B cell (primary cell): ENCODE measurements at regions not wholly inside any gene's neighbourhood (a gene's known extent, or its start where the extent isn't known, plus 50 kb on each side); places are given as distances from the start of the nearest gene placed in this dataset.

Experiments used
- ATAC-seq: fragments of 200-7000 bp; cut with Tn5 transposase; one replicate; pipeline ENCODE4 v1.10.0; 2021; ENCODE audit warnings: low read depth, mild to moderate bottlenecking, moderate number of reproducible peaks, moderate library complexity
- CTCF ChIA-PET: fragments of 350-600 bp; sonication (Branson Sonifier 250); formaldehyde crosslinking; loops from one replicate; lab custom pipeline; 2021; ENCODE audit warnings: antibody characterized with exemption, inconsistent platforms; lab: Charles Lee
- POLR2A ChIA-PET: fragments of 350-600 bp; sonication (Branson Sonifier 250); formaldehyde crosslinking; loops from one replicate; lab custom pipeline; 2021; ENCODE audit warnings: antibody characterized with exemption; lab: Charles Lee
- DNase-seq: peaks from one replicate; pipeline ENCODE4 v3.0.0; 2013
- H2AFZ ChIP-seq: 2 replicates; pipeline ENCODE4 v1.6.1; 2012; ENCODE audit warnings: mild to moderate bottlenecking, low read depth, low read length; ENCODE audit not compliant: insufficient read depth, poor library complexity, severe bottlenecking
- H3K27ac ChIP-seq, 2 donors: 1 replicate in 1 of 2; 2 replicates in 1 of 2; pipeline ENCODE4 v1.5.1; 2012 to 2013; ENCODE audit warnings: low read length in 2 of 2, mild to moderate bottlenecking in 2 of 2, moderate library complexity in 1 of 2
- H3K27me3 ChIP-seq, 4 experiments: fragments of 200-600 bp in 1 of 4; sonication (generic) in 1 of 4; replicated peaks in 1 of 4; 1 replicate in 2 of 4; 2 replicates in 2 of 4; pipeline versions ENCODE4 v1.6.1 to v1.7.0; 2013 to 2016; ENCODE audit warnings: low read length in 3 of 4, mild to moderate bottlenecking in 2 of 4, mixed read lengths in 1 of 4, moderate library complexity in 1 of 4; ENCODE audit not compliant: insufficient read depth in 4 of 4, control insufficient read depth in 3 of 4; ENCODE audit errors: control extremely low read depth in 1 of 4
- H3K36me3 ChIP-seq, 2 experiments: replicated peaks in 1 of 2; 1 replicate in 1 of 2; 2 replicates in 1 of 2; pipeline versions ENCODE4 v1.6.1 to v1.7.1; 2013; ENCODE audit warnings: low read length in 1 of 2; ENCODE audit not compliant: insufficient read depth in 2 of 2, control insufficient read depth in 1 of 2; ENCODE audit errors: control extremely low read depth in 1 of 2, extremely low read depth in 1 of 2
- H3K4me1 ChIP-seq, 2 donors: fragments of 200-600 bp in 1 of 2; sonication (generic) in 1 of 2; 1 replicate in 1 of 2; 2 replicates in 1 of 2; pipeline versions ENCODE4 v1.5.1 to v1.6.1; 2013 to 2017; ENCODE audit warnings: low read length in 2 of 2; ENCODE audit not compliant: control insufficient read depth in 2 of 2, insufficient read depth in 2 of 2
- H3K4me2 ChIP-seq: replicated peaks from 2 replicates; pipeline ENCODE3; 2012; ENCODE audit warnings: mild to moderate bottlenecking, low read depth, low read length; ENCODE audit not compliant: poor library complexity, severe bottlenecking
- H3K4me3 ChIP-seq, 5 experiments: fragments of 200-600 bp in 1 of 5; sonication (generic) in 1 of 5; 1 replicate in 3 of 5; 2 replicates in 2 of 5; pipeline versions ENCODE4 v1.5.1 to v1.7.0; 2011 to 2016; ENCODE audit warnings: low read length in 4 of 5, mild to moderate bottlenecking in 4 of 5, low read depth in 2 of 5, control low read depth in 1 of 5, moderate library complexity in 1 of 5; ENCODE audit not compliant: insufficient read depth in 1 of 5; ENCODE audit errors: control extremely low read depth in 1 of 5, extremely low read depth in 1 of 5
- H3K79me2 ChIP-seq: fragments of 200-600 bp; sonication (generic); one replicate; pipeline ENCODE4 v1.6.0; 2016; ENCODE audit warnings: low read length; ENCODE audit not compliant: control insufficient read depth, insufficient read depth
- H3K9ac ChIP-seq: fragments of 200-600 bp; sonication (generic); 2 replicates; pipeline ENCODE4 v1.6.1; 2017; ENCODE audit warnings: mild to moderate bottlenecking, low read length, moderate library complexity
- H3K9me3 ChIP-seq, 3 donors: one replicate each; pipeline versions ENCODE4 v1.6.1 to v1.7.1; 2013; ENCODE audit warnings: low read length in 2 of 3; ENCODE audit not compliant: control insufficient read depth in 2 of 3, insufficient read depth in 1 of 3; ENCODE audit errors: control extremely low read depth in 1 of 3
- H4K20me1 ChIP-seq: 2 replicates; pipeline ENCODE4 v1.6.0; 2012; ENCODE audit warnings: mild to moderate bottlenecking, low read length; ENCODE audit not compliant: insufficient read depth, control insufficient read depth, poor library complexity, severe bottlenecking
- H3K27ac Mint-ChIP-seq: one replicate; pipeline ENCODE4 v1.8.0; 2021; ENCODE audit warnings: mixed read lengths
- H3K27me3 Mint-ChIP-seq: one replicate; pipeline ENCODE4 v1.8.0; 2021; ENCODE audit warnings: mixed read lengths
- H3K4me1 Mint-ChIP-seq: one replicate; pipeline ENCODE4 v1.8.0; 2021; ENCODE audit warnings: mixed read lengths
- H3K4me3 Mint-ChIP-seq: one replicate; pipeline ENCODE4 v1.8.0; 2021; ENCODE audit warnings: mixed read lengths
- H3K9me3 Mint-ChIP-seq: one replicate; pipeline ENCODE4 v1.8.0; 2022; ENCODE audit warnings: mixed read lengths; ENCODE audit not compliant: insufficient read depth
- CTCF ChIP-seq: fragments of 200-600 bp; IDR thresholded peaks from one replicate; pipeline ENCODE4 v1.8.0; 2022; ENCODE audit warnings: antibody characterized with exemption, mild to moderate bottlenecking
- EZH2 ChIP-seq: IDR thresholded peaks from 2 replicates; pipeline ENCODE4 v1.6.1; 2012; ENCODE audit warnings: borderline replicate concordance, low read depth, mild to moderate bottlenecking, moderate library complexity, low read length; ENCODE audit not compliant: insufficient read depth, poor library complexity, severe bottlenecking
- WGBS: methylation state at CpG from one replicate; pipeline ENCODE4 v1.1.5; 2013; ENCODE audit warnings: missing lambda C conversion rate; ENCODE audit not compliant: insufficient coverage; 5-methylcytosine and 5-hydroxymethylcytosine counted together
- intact Hi-C: fragments of 100-400 bp; cut with micrococcal nuclease; formaldehyde crosslinking; loops from one replicate; pipeline ENCODE4 v1.10.0; 2022

GRCh38 chr2:5444854-5445253 is 247.3 kb upstream of the SOX11 start:
- H3K79me2 ChIP-seq, result no peaks in the 10 kb centered on the region
- H3K4me3 Mint-ChIP-seq, result no peak overlapping the region
- no peak overlapping the region for H3K9ac ChIP-seq
- CTCF ChIA-PET, result no interaction called here
- no peaks in the 10 kb centered on the region for H3K4me1 Mint-ChIP-seq
- no peak overlapping the region for H3K4me2 ChIP-seq
- TF ChIP-seq EZH2 (no peak), CTCF (no peak)
- H3K4me1 ChIP-seq, result no peaks in the 10 kb centered on the region
- no peaks in the 10 kb centered on the region for H3K36me3 ChIP-seq
- no peaks in the 10 kb centered on the region for H3K27me3 ChIP-seq
- no peak overlapping the region for H3K27ac ChIP-seq
- peaks cover 0 to 5% (median 0%) of the 10 kb centered on the region in 3 donors for H3K9me3 ChIP-seq
- no peaks in the 10 kb centered on the region for H3K27me3 Mint-ChIP-seq
- DNase-seq, result no peak
- no peaks in the 10 kb centered on the region for H4K20me1 ChIP-seq
- H3K27ac Mint-ChIP-seq, result no peak overlapping the region
- ATAC-seq, result no peak
- H3K4me3 ChIP-seq, result no peak overlapping the region
- POLR2A ChIA-PET, result no interaction called here
- H2AFZ ChIP-seq, result no peak overlapping the region
- 98% methylated on average over 4 of the region's 4 CpGs for WGBS
- intact Hi-C loops, result no loop called here
- peaks cover 4% of the 10 kb centered on the region for H3K9me3 Mint-ChIP-seq

GRCh38 chr2:5449867-5450266 is 242.3 kb upstream of the SOX11 start:
- no peaks in the 10 kb centered on the region for H3K27me3 Mint-ChIP-seq
- intact Hi-C loops, result no loop called here
- ChIA-PET CTCF (no interaction called here), POLR2A (no interaction called here)
- DNase-seq, result no peak
- Histone ChIP-seq H3K27me3 (no peaks in the 10 kb centered on the region), H3K4me3 (no peak overlapping the region), H3K79me2 (no peaks in the 10 kb centered on the region), H3K27ac (no peak overlapping the region), H3K9ac (no peak overlapping the region), H4K20me1 (no peaks in the 10 kb centered on the region), H3K36me3 (no peaks in the 10 kb centered on the region), H3K4me2 (no peak overlapping the region), H2AFZ (no peak overlapping the region), H3K4me1 (no peaks in the 10 kb centered on the region), H3K9me3 (no peaks in the 10 kb centered on the region)
- ATAC-seq, result no peak
- TF ChIP-seq CTCF (no peak), EZH2 (no peak)
- peaks cover 3% of the 10 kb centered on the region for H3K9me3 Mint-ChIP-seq
- H3K4me3 Mint-ChIP-seq, result no peak overlapping the region
- H3K27ac Mint-ChIP-seq, result no peak overlapping the region
- H3K4me1 Mint-ChIP-seq, result no peaks in the 10 kb centered on the region
